A673 (cell line): ENCODE measurements at regions not wholly inside any gene's neighbourhood (a gene's known extent, or its start where the extent isn't known, plus 50 kb on each side); places are given as distances from the start of the nearest gene placed in this dataset.

Experiments used
- CTCF ChIP-seq: fragments of 300-800, 200-600 bp; sonication (generic); conservative IDR thresholded peaks from 2 replicates; pipeline ENCODE4 v1.5.1; 2017; ENCODE audit warnings: low read depth, mild to moderate bottlenecking, antibody characterized with exemption, low read length, moderate library complexity, mixed read lengths
- EZH2 ChIP-seq: fragments of 200-600 bp; sonication (generic); IDR thresholded peaks from 2 replicates; pipeline ENCODE4 v1.6.1; 2017; ENCODE audit warnings: borderline replicate concordance, low read depth, mild to moderate bottlenecking, mixed read lengths, antibody characterized with exemption, low read length; ENCODE audit not compliant: poor library complexity, severe bottlenecking

DNA sequence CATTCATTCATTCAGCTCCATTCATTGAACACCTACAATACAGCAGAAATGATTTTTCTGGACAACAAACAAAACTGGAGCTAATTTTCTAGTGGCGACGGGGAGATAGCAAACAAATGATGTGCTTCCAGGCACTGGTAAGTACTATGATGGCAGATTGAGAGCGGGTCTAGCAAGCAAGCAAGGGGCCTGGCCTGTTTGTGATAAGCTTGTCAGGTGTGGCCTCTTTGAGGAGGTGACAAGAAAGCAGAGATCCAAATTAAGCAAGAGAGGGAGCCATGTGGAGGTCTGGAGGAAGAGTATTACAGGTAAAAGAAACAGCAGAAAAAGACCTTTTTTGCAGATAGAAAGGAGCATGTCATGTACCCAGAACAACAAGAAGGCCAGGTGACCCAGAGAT lies 216.1 kb upstream of the CPHXL start:
- TF ChIP-seq CTCF: no peak
- no peak for TF ChIP-seq EZH2
